GM18508 (cell line): ENCODE measurements at regions not wholly inside any gene's neighbourhood (a gene's known extent, or its start where the extent isn't known, plus 50 kb on each side); places are given as distances from the start of the nearest gene placed in this dataset.
"Not testable (repeated sequence)": the region's sequence is repeated elsewhere in the genome, so short reads cannot be mapped to it uniquely, and the experiment has no call there.

Experiments used
- ATAC-seq: cut with Tn5 transposase; IDR thresholded peaks from one replicate; pipeline ENCODE4 v1.9.1; 2021; ENCODE audit warnings: moderate number of reproducible peaks; ENCODE audit not compliant: insufficient read depth, unreplicated experiment

DNA sequence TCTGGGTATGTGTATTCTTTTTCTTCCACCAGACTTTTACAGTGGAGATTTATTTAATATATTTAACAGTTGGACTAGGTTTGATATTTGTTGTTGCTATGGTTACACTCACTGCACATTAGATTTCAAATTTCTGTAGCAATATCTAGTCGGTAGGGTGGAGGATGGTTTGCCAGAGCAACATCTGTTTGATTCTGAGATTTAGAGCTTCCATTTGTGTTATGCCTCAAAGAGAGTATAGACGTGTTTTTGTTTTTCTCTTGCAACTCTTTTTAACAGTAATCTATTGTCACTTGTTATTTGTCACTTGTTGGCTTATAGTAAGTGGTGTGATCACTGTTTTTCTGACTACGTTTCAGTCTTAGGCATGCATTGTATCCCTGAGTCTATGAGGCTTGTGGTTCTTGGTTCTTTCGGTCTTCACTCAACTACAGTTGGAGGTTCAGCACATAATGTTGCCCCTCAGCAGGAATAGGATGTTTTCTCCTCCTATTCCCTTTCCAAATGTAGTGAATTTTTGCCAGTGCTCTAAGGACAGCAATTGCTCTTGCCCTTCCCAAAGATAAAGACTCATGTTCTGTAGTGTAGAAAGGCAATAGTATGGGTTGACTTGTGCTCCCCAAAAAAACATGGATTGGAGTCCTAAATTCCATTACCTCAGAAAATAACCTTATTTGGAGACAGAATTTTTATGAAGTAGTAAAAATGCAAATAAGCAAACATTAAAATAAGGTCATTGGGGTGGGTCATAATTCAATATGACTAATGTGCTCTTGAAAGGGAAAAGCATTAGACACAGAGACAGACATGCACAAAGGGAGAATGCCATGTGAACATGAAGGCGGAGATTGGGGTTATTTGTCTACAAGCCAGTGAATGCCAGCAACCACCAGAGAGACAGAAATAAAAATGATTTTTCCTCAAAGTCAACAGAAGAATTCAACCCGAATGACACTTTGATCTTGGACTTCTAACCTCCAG lies 692.1 kb downstream of the DIPK2A start:
- ATAC-seq = no peak

- no peak for ATAC-seq
Measured at GRCh38 chr3:144665567-144666053, 694.0 kb downstream of the DIPK2A start.

DNA sequence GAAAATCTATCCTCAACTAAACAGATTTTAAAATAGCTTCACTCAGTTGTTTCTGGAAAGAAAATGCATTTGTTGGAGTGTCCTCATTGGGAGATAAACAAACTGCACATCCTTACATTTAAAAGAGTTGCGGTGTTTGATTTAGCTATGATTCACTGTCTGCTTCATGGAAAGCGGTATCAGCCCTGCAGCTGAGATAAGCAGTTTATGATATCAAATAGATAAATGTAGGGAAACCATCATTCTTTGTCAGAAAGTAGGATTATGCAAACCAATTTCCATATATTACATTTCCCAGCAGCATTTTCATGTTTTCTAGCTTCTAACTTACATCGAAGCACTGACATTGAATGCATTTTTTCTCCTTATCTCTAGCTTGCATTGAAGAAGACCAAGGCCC lies 698.9 kb downstream of the DIPK2A start:
- no peak for ATAC-seq

DNA sequence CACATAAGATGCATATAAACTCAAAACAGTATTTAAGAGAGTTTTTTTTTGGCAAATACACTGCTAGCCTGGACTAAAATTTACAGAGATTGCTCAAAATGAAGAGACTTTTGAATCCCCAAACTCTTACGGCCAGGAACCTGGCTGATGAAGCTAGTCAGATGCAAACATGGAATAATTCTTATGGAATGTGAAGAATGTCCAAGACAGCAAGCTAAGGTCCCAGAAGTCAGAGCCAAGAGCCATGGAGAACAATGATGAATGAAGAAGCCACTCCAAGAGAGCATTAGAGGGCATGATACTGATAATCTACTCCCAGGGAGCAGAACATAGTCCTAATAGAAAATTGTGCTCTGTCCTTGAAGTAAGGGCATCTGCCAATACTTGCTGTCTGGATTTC lies 705.5 kb downstream of the DIPK2A start:
- no peak for ATAC-seq

GRCh38 chr3:144683065-144683464 lies 711.4 kb downstream of the DIPK2A start:
- ATAC-seq = no peak

GRCh38 chr3:144687862-144688261 lies 716.2 kb downstream of the DIPK2A start:
- ATAC-seq = no peak

DNA sequence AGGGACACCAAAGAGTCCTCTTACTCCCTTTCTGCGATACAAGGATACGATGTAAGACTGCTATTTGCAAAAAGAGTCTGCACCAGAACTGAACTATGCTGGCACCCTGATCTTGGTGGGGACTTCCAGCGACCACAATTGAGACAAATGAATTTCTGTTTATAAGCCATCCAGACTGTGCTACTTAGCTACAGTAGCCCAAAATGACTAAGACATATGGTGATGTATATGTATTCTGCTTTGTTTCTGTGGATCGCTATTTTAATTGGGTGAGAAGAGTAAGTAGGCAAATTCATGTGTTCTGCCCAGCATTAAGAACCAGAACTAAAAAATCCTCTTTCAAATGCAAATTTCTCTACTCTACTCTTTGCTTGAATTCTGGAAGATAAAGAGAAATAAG lies 720.9 kb downstream of the DIPK2A start:
- ATAC-seq = no peak

DNA sequence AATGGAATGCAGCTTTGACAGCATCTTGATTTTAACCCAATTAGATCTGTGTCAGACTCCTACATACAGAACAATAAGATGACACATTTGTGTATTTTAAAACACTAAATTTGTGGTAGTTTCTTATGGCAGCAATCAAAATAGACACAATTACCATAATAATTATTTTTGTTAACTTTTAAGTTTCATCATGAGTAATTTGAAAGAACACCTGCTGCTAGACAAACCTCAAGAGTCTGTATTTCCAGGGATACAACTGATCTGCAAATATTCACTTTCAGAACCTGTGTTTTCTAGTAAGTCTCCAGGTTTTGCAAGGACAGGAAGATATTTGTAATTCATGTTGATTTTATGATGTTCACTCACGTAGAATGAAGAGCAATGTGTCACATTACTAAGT lies 736.8 kb downstream of the DIPK2A start:
- no peak for ATAC-seq

DNA sequence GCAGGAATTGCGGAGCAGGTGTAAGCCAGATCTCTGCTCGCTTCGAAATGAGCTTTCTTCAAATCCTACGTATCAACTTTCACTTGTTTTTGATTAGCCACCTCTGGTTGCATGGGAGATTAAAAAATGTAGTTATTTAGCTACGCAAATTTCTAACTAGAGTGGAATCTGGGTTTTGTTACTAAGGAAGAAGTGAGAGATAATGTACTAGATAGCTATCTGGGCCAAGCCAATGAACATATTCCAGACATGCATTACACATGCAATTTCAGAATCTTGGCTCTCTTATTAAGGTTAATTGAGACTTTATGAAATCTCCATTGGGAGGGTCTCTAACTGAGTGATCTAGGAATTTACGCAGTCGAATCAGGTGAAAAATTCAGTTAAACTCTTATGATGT lies 765.7 kb downstream of the DIPK2A start:
- ATAC-seq = no peak

GRCh38 chr3:144743225-144743668 lies 771.6 kb downstream of the DIPK2A start:
- no peak for ATAC-seq

DNA sequence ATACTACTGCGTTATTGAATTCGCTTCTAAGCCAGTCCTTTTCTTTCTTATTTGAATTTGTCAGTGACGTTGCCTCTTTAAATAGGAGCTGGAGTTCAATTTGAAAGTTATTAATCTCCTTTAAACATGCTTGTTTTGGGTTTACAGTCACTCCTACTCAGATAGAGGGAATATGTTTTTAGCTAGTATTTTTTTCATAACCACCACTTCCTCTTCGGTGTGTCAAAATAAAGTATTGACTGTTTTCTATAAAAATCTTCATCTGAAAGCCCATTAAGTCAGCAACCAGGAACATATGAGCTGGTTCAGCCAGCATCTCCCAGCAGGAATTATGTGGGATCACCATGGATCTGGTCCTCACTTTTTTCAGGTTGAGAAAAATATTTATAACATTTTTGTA lies 772.9 kb downstream of the DIPK2A start:
- ATAC-seq = no peak

DNA sequence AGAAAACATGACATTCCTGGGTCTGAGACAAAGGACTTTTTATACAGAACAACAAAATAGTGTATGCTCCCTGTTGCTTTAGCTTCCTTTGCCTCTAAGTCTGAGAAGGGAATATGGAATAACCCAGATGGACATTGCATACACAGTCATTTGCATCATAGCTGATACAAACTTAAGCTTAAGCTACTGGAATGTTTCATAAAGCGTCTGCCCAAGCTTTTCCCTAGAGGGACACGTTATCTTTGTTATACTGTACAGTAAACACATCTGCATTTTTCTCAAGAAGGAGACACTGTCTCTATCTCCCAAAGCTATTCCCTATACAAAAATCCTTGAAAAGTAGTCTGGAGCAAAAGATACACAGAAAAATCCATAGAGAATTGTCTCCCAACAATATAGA lies 775.0 kb downstream of the DIPK2A start:
- no peak for ATAC-seq

DNA sequence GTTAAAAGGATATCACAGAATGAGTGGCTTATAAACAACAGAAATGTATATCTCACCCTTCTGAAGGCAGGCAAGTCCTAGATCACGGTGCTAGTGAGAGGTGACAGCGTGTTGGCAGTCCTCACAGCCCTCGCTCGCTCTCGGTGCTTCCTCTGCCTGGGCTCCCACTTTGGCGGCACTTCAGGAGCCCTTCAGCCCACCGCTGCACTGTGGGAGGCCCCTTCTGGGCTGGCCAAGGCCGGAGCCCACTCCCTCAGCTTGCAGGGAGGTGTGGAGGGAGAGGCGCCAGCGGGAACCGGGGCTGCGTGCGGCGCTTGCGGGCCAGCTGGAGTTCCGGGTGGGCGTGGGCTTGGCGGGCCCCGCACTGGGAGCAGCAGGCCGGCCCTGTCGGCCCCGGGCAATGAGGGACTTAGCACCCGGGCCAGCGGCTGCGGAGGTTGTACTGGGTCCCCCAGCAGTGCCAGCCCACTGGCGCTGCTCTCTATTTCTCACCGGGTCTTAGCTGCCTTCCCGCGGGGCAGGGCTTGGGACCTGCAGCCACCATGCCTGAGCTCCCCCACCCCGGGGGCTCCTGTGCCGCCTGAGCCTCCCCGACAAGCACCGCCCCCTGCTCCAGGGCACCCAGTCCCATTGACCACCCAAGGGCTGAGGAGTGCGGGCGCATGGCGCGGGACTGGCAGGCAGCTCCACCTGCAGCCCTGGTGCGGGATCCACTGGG lies 778.1 kb downstream of the DIPK2A start:
- not testable (repeated sequence) for ATAC-seq

GRCh38 chr3:144754076-144754783 lies 782.6 kb downstream of the DIPK2A start:
- ATAC-seq = no peak

GRCh38 chr3:144756704-144757440 lies 785.2 kb downstream of the DIPK2A start:
- no peak for ATAC-seq

DNA sequence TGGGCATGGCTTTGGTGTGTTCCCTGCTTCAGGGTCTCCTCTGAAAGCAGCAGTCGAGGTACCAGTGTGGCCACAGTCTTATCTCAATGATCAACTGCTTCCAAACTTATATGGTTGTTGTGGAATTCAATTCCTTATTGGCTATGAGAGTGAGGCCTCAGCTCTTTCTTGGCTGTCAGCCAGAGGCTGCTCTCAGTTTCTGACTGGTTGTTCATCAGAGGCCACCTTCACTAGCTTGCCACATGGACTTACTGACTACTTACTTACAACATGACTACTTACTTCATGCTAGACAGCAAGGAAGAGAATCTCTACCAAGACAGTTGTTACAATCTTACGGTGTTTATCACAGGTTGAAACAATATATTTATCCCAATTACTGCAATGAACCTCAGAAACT lies 789.2 kb downstream of the DIPK2A start:
- ATAC-seq = no peak

DNA sequence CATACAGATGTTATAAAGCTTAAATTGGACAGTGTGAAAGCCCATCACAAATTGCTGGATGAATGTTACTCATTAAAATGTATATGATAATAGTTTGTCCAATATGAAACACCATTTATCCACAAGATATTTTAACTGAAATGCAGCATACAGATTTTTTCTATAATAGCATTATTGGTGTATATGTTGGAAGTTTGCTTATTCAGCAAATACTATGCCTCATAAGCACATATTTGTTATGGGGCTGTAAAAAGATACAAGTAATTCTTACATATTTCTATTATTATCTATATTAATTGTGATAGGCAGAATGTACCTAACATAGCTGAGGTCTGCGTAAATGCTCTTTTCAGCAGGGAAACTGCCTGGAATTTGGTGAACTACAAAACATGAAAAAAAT lies 790.5 kb downstream of the DIPK2A start:
- ATAC-seq = no peak

DNA sequence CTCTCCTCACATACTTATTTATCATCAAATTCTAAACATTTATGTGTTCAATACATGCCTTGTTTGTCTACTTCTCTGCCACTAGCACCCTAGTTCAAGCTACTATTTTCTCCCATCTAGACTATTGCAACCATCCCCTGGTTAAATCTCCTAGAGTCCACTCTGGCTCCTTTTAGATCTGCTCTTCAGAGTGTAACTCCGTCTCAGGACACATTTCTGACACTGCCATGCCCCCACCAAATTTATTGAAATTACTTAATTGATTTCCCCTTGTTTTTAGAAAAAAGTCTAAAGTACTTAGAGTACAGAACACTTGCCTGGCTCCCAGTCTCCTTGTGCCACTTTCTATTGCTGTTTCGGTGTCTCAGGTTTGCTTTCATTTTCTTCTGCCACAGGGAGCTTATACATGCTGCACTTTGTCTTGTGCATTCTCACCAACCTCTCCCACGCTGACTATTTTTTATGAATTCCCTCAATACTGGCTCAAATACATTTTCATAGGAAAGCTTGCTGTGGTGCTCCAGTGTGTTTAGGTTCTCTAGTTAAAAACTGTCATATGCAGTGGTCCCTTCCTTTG lies 792.3 kb downstream of the DIPK2A start:
- ATAC-seq = peak; percentile 77

- no peak for ATAC-seq
Measured at GRCh38 chr3:144770281-144770680, 798.7 kb downstream of the DIPK2A start.

DNA sequence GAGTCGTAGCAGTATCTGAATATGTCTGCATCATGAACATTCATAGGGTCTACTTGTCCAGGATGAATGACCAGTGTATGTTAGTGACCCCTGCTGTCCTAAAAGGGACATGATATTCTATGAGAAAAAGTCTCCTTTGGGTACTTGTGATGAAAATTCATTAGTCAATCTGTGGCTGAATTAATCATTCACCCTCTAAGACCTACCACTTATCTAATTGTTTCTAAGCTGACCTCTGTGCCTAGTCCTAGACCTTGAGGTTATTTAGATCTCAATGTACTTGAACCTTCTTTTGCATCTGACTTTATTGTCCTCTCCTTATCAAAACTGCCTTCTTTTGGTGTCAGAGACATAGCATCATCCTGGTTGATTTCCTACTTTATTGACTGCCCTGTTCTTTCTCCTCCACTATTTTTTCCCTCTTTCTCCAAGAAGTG lies 799.3 kb downstream of the DIPK2A start:
- ATAC-seq = no peak
